ENCODE measurements at regions not wholly inside any gene's neighbourhood (a gene's known extent, or its start where the extent isn't known, plus 50 kb on each side); places are given as distances from the start of the nearest gene placed in this dataset.

GRCh38 chr6:165119231-165120020 lies 190.0 kb downstream of the C6orf118 start (continued):
- TF ChIP-seq, protein P1, sequence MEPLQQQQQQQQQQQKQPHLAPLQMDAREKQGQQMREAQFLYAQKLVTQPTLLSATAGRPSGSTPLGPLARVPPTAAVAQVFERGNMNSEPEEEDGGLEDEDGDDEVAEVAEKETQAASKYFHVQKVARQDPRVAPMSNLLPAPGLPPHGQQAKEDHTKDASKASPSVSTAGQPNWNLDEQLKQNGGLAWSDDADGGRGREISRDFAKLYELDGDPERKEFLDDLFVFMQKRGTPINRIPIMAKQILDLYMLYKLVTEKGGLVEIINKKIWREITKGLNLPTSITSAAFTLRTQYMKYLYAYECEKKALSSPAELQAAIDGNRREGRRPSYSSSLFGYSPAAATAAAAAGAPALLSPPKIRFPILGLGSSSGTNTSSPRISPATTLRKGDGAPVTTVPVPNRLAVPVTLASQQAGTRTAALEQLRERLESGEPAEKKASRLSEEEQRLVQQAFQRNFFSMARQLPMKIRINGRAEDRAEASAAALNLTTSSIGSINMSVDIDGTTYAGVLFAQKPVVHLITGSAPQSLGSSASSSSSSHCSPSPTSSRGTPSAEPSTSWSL (CRISPR knock-in tag; IDR thresholded peaks at IDR 0.05; ENCODE audit: borderline replicate concordance), result no peak
- TF ChIP-seq SLC30A9 (CRISPR knock-in tag; IDR thresholded peaks at IDR 0.05), result no peak
- no peak for TF ChIP-seq NFATC3 (IDR thresholded peaks at IDR 0.05)
- no peak for TF ChIP-seq ZNF212 (CRISPR knock-in tag; IDR thresholded peaks at IDR 0.05)

DNA sequence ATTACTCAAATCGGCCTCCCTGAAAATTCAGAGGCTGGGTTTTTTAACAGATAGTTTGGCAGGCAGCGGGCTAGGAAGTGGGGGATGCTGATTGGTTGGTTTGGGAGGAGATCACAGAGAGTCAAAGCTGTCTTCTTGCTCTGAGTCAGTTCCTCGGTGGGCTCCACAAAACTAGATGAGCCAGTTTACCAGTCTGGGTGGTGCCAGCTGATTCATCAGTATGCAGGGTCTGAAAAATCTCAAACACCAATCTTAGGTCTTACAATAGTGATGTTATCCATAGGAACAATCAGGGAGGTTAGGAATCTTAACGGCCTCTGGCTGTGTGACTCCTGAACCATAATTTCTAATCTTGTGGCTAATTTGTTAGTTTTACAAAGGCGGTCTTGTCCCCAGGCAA lies 190.7 kb downstream of the C6orf118 start:
- POLR2A ChIA-PET, result interaction anchor here (0.6 kb wide), 1 partner anchor 307 kb away, joined by 3 read pairs; no protein-coding TSS in a partner anchor
- Histone ChIP-seq H3K9me3 (replicated peaks; ENCODE audit: control insufficient read depth, insufficient read depth, low read depth, low read length) (0 out of 2 replicates have a peak, but pooled peaks cover 2% of the 10 kb centered on the region), H3K9me1 (ENCODE audit: control insufficient read depth, insufficient read depth, low read length) (no peaks in the 10 kb centered on the region), H3K4me2 (ENCODE audit: insufficient read depth, low read length) (no peak overlapping the region), H3K36me3 (ENCODE audit: control insufficient read depth, insufficient read depth, low read length) (no peaks in the 10 kb centered on the region), H3K4me3 (no peak overlapping the region), H3K27me3 (ENCODE audit: control insufficient read depth in 2 of 2, insufficient read depth in 2 of 2, low read length in 2 of 2) (no peaks in the 10 kb centered on the region), H3K4me1 (replicated peaks in 1 of 2; ENCODE audit: control insufficient read depth in 2 of 2, insufficient read depth in 2 of 2, low read length in 2 of 2) (no peaks in the 10 kb centered on the region), H3K27ac (ENCODE audit: extremely low read depth, low read depth, low read length) (no peak overlapping the region), H2AFZ (ENCODE audit: low read depth, low read length) (no peak overlapping the region), H4K20me1 (replicated peaks; ENCODE audit: control insufficient read depth, insufficient read depth, low read length) (no peaks in the 10 kb centered on the region), H3K9ac (ENCODE audit: insufficient read depth in 1 of 2, low read depth in 2 of 2, low read length in 2 of 2) (no peak overlapping the region), H3K79me2 (ENCODE audit: control insufficient read depth, insufficient read depth, low read length) (no peaks in the 10 kb centered on the region)
- intact Hi-C loops (cut with micrococcal nuclease) (no loop called here), in situ Hi-C loops (cut with MboI) (no loop called here)
- FAIRE-seq, result no peak
- no peak for ATAC-seq
- no TSS peak for BruUV-seq (replicated peaks)
- 2% methylated on average over 5 of the region's 5 CpGs for WGBS (ENCODE audit: insufficient coverage, low coverage, missing lambda C conversion rate)
- CTCF ChIA-PET (ENCODE audit: low intra/inter-chr PET ratio), result no interaction called here
- TF ChIP-seq ELF2 (CRISPR knock-in tag; IDR thresholded peaks at IDR 0.05) (no peak), FOXJ2 (tag; IDR thresholded peaks at IDR 0.05) (no peak), SMAD4 (CRISPR knock-in tag; conservative IDR thresholded peaks at IDR 0.05) (no peak), NFYB (IDR thresholded peaks at IDR 0.05; ENCODE audit: extremely low read depth, insufficient read length) (no peak), L3MBTL2 (IDR thresholded peaks at IDR 0.05) (no peak)
- TF ChIP-seq, protein P2, sequence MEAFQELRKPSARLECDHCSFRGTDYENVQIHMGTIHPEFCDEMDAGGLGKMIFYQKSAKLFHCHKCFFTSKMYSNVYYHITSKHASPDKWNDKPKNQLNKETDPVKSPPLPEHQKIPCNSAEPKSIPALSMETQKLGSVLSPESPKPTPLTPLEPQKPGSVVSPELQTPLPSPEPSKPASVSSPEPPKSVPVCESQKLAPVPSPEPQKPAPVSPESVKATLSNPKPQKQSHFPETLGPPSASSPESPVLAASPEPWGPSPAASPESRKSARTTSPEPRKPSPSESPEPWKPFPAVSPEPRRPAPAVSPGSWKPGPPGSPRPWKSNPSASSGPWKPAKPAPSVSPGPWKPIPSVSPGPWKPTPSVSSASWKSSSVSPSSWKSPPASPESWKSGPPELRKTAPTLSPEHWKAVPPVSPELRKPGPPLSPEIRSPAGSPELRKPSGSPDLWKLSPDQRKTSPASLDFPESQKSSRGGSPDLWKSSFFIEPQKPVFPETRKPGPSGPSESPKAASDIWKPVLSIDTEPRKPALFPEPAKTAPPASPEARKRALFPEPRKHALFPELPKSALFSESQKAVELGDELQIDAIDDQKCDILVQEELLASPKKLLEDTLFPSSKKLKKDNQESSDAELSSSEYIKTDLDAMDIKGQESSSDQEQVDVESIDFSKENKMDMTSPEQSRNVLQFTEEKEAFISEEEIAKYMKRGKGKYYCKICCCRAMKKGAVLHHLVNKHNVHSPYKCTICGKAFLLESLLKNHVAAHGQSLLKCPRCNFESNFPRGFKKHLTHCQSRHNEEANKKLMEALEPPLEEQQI (IDR thresholded peaks at IDR 0.05), result no peak
- DNase-seq (ENCODE audit: extremely low read depth in 1 of 4, low spot score in 3 of 4), result no peak

Measured in K562 (cell line).